ENCODE measurements at regions not wholly inside any gene's neighbourhood (a gene's known extent, or its start where the extent isn't known, plus 50 kb on each side); places are given as distances from the start of the nearest gene placed in this dataset.

GRCh38 chr3:104388619-104389018 is 978.1 kb upstream of the ALCAM start:
- Histone ChIP-seq H3K9me3 (replicated peaks in 1 of 3) (no peaks in the 10 kb centered on the region), H3K27me3 (no peaks in the 10 kb centered on the region), H3K4me1 (replicated peaks in 1 of 2) (no peaks in the 10 kb centered on the region), H3K27ac (no peak overlapping the region), H3K4me3 (no peak overlapping the region), H3K36me3 (replicated peaks in 1 of 2) (no peaks in the 10 kb centered on the region)
- TF ChIP-seq CTCF (IDR thresholded peaks at IDR 0.05): no peak
- DNase-seq: no peak
- intact Hi-C loops (cut with DNase I): no loop called here

DNA sequence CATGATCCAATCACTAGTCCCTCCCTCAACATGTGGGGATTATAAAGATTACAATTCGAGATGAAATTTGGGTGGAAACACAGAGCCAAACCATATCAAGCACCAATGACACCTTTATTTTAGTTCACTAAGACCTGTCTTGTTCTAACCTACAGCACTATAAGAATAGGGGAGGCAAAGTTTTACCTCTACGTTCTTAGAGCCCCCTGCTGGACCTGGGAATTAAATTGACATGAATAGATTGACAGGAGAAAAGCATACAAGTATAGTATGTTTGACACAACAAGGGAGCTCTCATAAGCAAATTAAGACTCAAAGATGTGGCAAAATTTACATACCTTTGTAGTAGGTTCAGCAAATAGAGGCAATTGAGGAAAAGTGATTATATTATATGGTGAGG is 974.4 kb upstream of the ALCAM start:
- no peaks in the 10 kb centered on the region for H3K9me3 ChIP-seq (replicated peaks in 1 of 3)
- no peak for TF ChIP-seq CTCF (IDR thresholded peaks at IDR 0.05)
- TF ChIP-seq POLR2A (IDR thresholded peaks at IDR 0.05): no peak
- no peak for DNase-seq
- WGBS, 4 donors: 68 to 73% (median 69%) methylated on average over 2 of the region's 2 CpGs
- H3K27ac ChIP-seq: no peak overlapping the region
- no peaks in the 10 kb centered on the region for H3K4me1 ChIP-seq (replicated peaks in 1 of 2)
- H3K36me3 ChIP-seq (replicated peaks in 1 of 2): no peaks in the 10 kb centered on the region
- intact Hi-C loops (cut with DNase I): no loop called here
- no peak overlapping the region for H3K4me3 ChIP-seq
- no peaks in the 10 kb centered on the region for H3K27me3 ChIP-seq

DNA sequence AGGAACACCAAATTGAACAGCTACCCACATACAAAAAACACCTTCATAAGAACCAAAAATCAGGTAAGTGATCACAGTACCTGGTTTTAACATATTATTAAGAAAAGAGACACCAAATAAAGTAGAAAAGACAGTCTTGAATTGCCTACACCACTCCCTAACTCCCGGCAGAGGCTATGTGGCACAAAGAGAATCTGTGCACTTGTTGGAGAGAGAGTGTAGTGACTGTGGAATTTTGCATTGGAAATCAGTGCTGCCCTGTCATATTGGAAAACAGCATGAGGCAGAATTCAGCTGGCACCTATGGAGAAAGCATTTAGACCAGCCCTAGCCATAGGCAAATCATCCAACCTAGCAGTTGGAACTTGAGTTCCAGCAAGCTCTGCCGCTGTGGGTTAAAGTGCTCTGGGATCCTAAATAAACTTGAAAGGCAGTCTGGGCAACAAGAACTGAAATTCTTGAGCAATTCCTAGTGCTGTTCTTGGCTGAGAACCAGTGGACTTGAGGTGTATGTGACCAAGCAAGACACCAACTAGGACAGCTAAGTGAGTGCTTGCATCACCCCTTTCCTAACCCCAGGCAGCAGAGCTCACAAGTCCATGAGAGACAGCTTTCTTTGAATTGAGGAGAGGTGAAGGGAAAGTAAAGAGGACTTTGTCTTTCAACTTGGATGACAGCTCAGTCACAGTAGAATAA is 969.6 kb upstream of the ALCAM start:
- H3K9me3 ChIP-seq (replicated peaks in 1 of 3): no peaks in the 10 kb centered on the region
- no peak for TF ChIP-seq CTCF (IDR thresholded peaks at IDR 0.05)
- TF ChIP-seq POLR2A (IDR thresholded peaks at IDR 0.05): no peak
- no peak overlapping the region for H3K4me3 ChIP-seq
- DNase-seq: no peak
- no peaks in the 10 kb centered on the region for H3K4me1 ChIP-seq (replicated peaks in 1 of 2)
- 93 to 98% (median 94%) methylated on average over 2 of the region's 2 CpGs for WGBS, 4 donors
- H3K36me3 ChIP-seq (replicated peaks in 1 of 2): no peaks in the 10 kb centered on the region
- no peak overlapping the region for H3K27ac ChIP-seq
- no peaks in the 10 kb centered on the region for H3K27me3 ChIP-seq
- intact Hi-C loops (cut with DNase I): no loop called here

GRCh38 chr3:104397713-104398112 is 969.0 kb upstream of the ALCAM start:
- no peaks in the 10 kb centered on the region for H3K4me1 ChIP-seq (replicated peaks in 1 of 2)
- no peak for TF ChIP-seq CTCF (IDR thresholded peaks at IDR 0.05)
- TF ChIP-seq POLR2A (IDR thresholded peaks at IDR 0.05): no peak
- intact Hi-C loops (cut with DNase I): no loop called here
- H3K36me3 ChIP-seq (replicated peaks in 1 of 2): no peaks in the 10 kb centered on the region
- no peak overlapping the region for H3K4me3 ChIP-seq
- no peaks in the 10 kb centered on the region for H3K27me3 ChIP-seq
- no peaks in the 10 kb centered on the region for H3K9me3 ChIP-seq (replicated peaks in 1 of 3)
- H3K27ac ChIP-seq: no peak overlapping the region
- DNase-seq: no peak
- 50 to 85% (median 83%) methylated on average over 1 of the region's 1 CpG for WGBS, 4 donors
